ENCODE measurements at regions not wholly inside any gene's neighbourhood (a gene's known extent, or its start where the extent isn't known, plus 50 kb on each side); places are given as distances from the start of the nearest gene placed in this dataset.

GRCh38 chr7:15087771-15088170 is 185.2 kb upstream of the DGKB start:
- TF ChIP-seq CTCF (IDR thresholded peaks at IDR 0.05; ENCODE audit: low read depth, low read length, missing input control) (no peak), REST (IDR thresholded peaks at IDR 0.05) (no peak), YY1 (IDR thresholded peaks at IDR 0.05) (no peak)
